HL-60 (cell line): ENCODE measurements at regions not wholly inside any gene's neighbourhood (a gene's known extent, or its start where the extent isn't known, plus 50 kb on each side); places are given as distances from the start of the nearest gene placed in this dataset.

Experiments used
- CTCF ChIP-seq: IDR thresholded peaks from one replicate; pipeline ENCODE4 v1.5.1; 2011; ENCODE audit warnings: low read length, control low read depth, inconsistent platforms; ENCODE audit not compliant: insufficient read depth
- GABPA ChIP-seq: IDR thresholded peaks from 2 replicates; pipeline ENCODE4 v1.6.1; 2012; ENCODE audit warnings: low read depth

- TF ChIP-seq CTCF (no peak), GABPA (no peak)
Observed at GRCh38 chr1:118479351-118479750, 294.3 kb upstream of the SPAG17 start.
